H1 (cell line): ENCODE measurements at regions not wholly inside any gene's neighbourhood (a gene's known extent, or its start where the extent isn't known, plus 50 kb on each side); places are given as distances from the start of the nearest gene placed in this dataset.

Experiments
- CTCF ChIA-PET: fragments of 300-600 bp; sonication (Branson Sonifier 250); formaldehyde crosslinking; loops from one replicate; lab custom pipeline; 2021; ENCODE audit not compliant: partially characterized antibody; lab: Charles Lee
- POLR2A ChIA-PET: fragments of 300-600 bp; sonication (Branson Sonifier 250); formaldehyde crosslinking; loops from one replicate; lab custom pipeline; 2021; ENCODE audit warnings: inconsistent platforms; ENCODE audit not compliant: partially characterized antibody; lab: Charles Lee
- DNase-seq, 2 experiments: peaks; one replicate each; pipeline versions ENCODE4 v3.0.0 to v3.0.0-alpha.2; 2010 to 2022; ENCODE audit warnings: low spot score in 2 of 2, low read depth in 1 of 2, mixed read lengths in 1 of 2
- FAIRE-seq: peaks from 2 replicates; lab custom pipeline; 2011; peaks lifted over from hg19 to GRCh38; lab: Jason Lieb, UNC
- H2AFZ ChIP-seq: 2 replicates; pipeline ENCODE4 v1.8.1; 2012; ENCODE audit warnings: low read length, inconsistent platforms
- H2AK5ac ChIP-seq: 2 replicates; pipeline ENCODE4 v1.6.1; 2013; ENCODE audit warnings: low read depth, low read length
- H2BK120ac ChIP-seq: replicated peaks from 2 replicates; pipeline ENCODE3; 2013; ENCODE audit warnings: low read depth, low read length, inconsistent platforms
- H2BK12ac ChIP-seq: 2 replicates; pipeline ENCODE4 v1.6.1; 2013; ENCODE audit warnings: low read depth, low read length
- H2BK15ac ChIP-seq: 2 replicates; pipeline ENCODE4 v1.6.1; 2013; ENCODE audit warnings: low read length
- H2BK20ac ChIP-seq: 2 replicates; pipeline ENCODE4 v1.6.1; 2013; ENCODE audit warnings: low read length
- H2BK5ac ChIP-seq: 2 replicates; pipeline ENCODE4 v1.6.1; 2013; ENCODE audit warnings: low read depth, low read length
- H3K14ac ChIP-seq: 2 replicates; pipeline ENCODE4 v1.6.1; 2013; ENCODE audit warnings: inconsistent platforms; ENCODE audit not compliant: insufficient read length
- H3K18ac ChIP-seq: 2 replicates; pipeline ENCODE4 v1.6.1; 2013; ENCODE audit warnings: low read length; ENCODE audit errors: extremely low read depth
- H3K23ac ChIP-seq: 2 replicates; pipeline ENCODE4 v1.6.1; 2013; ENCODE audit warnings: inconsistent platforms; ENCODE audit not compliant: insufficient read length
- H3K23me2 ChIP-seq: 2 replicates; pipeline ENCODE4 v1.6.1; 2013; ENCODE audit warnings: low read depth, low read length
- H3K27ac ChIP-seq: 2 replicates; pipeline ENCODE4 v1.6.1; 2011; ENCODE audit warnings: low read depth, low read length, inconsistent platforms
- H3K27me3 ChIP-seq, 4 experiments: replicated peaks in 1 of 4; 1 replicate in 1 of 4; 2 replicates in 3 of 4; pipeline versions ENCODE4 v1.6.1 to v1.8.1; 2011 to 2013; ENCODE audit warnings: low read length in 3 of 4, mild to moderate bottlenecking in 3 of 4, inconsistent platforms in 2 of 4, mixed read lengths in 2 of 4, moderate library complexity in 1 of 4; ENCODE audit not compliant: control insufficient read depth in 3 of 4, insufficient read depth in 3 of 4; ENCODE audit errors: extremely low read depth in 1 of 4
- H3K36me3 ChIP-seq, 4 experiments: 2 replicates each; pipeline versions ENCODE4 v1.6.1 to v1.8.1; 2011 to 2013; ENCODE audit warnings: mild to moderate bottlenecking in 4 of 4, low read length in 3 of 4, moderate library complexity in 2 of 4, control low read depth in 1 of 4, inconsistent platforms in 1 of 4; ENCODE audit not compliant: insufficient read depth in 4 of 4, control insufficient read depth in 2 of 4
- H3K4ac ChIP-seq: replicated peaks from 2 replicates; pipeline ENCODE3; 2013; ENCODE audit warnings: low read length, low read depth, mixed read lengths, inconsistent platforms; ENCODE audit not compliant: insufficient read length
- H3K4me1 ChIP-seq, 4 experiments: replicated peaks in 1 of 4; 1 replicate in 1 of 4; 2 replicates in 3 of 4; pipeline versions ENCODE4 v1.6.1 to v1.8.1; 2011 to 2013; ENCODE audit warnings: low read length in 3 of 4, inconsistent platforms in 2 of 4, mixed read lengths in 1 of 4; ENCODE audit not compliant: insufficient read depth in 4 of 4, control insufficient read depth in 3 of 4
- H3K4me2 ChIP-seq, 2 experiments: 2 replicates each; pipeline versions ENCODE4 v1.6.1 to v1.8.1; 2011 to 2013; ENCODE audit warnings: low read depth in 2 of 2, low read length in 2 of 2, control low read depth in 1 of 2, inconsistent platforms in 1 of 2, mild to moderate bottlenecking in 1 of 2; ENCODE audit not compliant: insufficient read depth in 1 of 2
- H3K4me3 ChIP-seq, 4 experiments: fragments of 200-600, 300-600 bp in 1 of 4; sonication (generic), shearing (Covaris generic), sonication (Bioruptor Twin) in 1 of 4; 2 replicates each; pipeline versions ENCODE4 v1.5.1 to v1.8.1; 2011 to 2016; ENCODE audit warnings: low read length in 4 of 4, low read depth in 3 of 4, control low read depth in 2 of 4, inconsistent platforms in 2 of 4, mild to moderate bottlenecking in 2 of 4, mixed read lengths in 1 of 4, moderate library complexity in 1 of 4; ENCODE audit not compliant: insufficient read depth in 2 of 4; ENCODE audit errors: extremely low read depth in 1 of 4
- H3K56ac ChIP-seq: replicated peaks from 2 replicates; pipeline ENCODE3; 2013; ENCODE audit warnings: low read depth, mild to moderate bottlenecking, mixed read lengths, low read length, inconsistent platforms; ENCODE audit not compliant: insufficient read length
- H3K79me1 ChIP-seq: 2 replicates; pipeline ENCODE4 v1.6.1; 2013; ENCODE audit warnings: low read depth, low read length, control low read depth
- H3K79me2 ChIP-seq, 2 experiments: 2 replicates each; pipeline versions ENCODE4 v1.6.1 to v1.8.1; 2012 to 2013; ENCODE audit warnings: low read length in 2 of 2, mild to moderate bottlenecking in 2 of 2, inconsistent platforms in 1 of 2; ENCODE audit not compliant: insufficient read depth in 2 of 2, control insufficient read depth in 1 of 2
- H3K9ac ChIP-seq, 4 experiments: replicated peaks in 1 of 4; 1 replicate in 1 of 4; 2 replicates in 3 of 4; pipeline versions ENCODE4 v1.6.1 to v1.8.1; 2011 to 2013; ENCODE audit warnings: low read depth in 3 of 4, low read length in 3 of 4, control low read depth in 2 of 4, mild to moderate bottlenecking in 2 of 4, moderate library complexity in 2 of 4, inconsistent platforms in 1 of 4; ENCODE audit errors: extremely low read depth in 1 of 4
- H3K9me3 ChIP-seq, 2 experiments: 2 replicates each; pipeline versions ENCODE4 v1.6.1 to v1.8.1; 2012 to 2013; ENCODE audit warnings: mild to moderate bottlenecking in 2 of 2, moderate library complexity in 2 of 2, control low read depth in 1 of 2, inconsistent platforms in 1 of 2, low read depth in 1 of 2, low read length in 1 of 2, mixed read lengths in 1 of 2; ENCODE audit not compliant: insufficient read depth in 2 of 2
- H4K20me1 ChIP-seq, 2 experiments: replicated peaks in 1 of 2; 2 replicates each; pipeline versions ENCODE3 to v1.8.1; 2011 to 2013; ENCODE audit warnings: inconsistent platforms in 2 of 2, low read length in 2 of 2, mild to moderate bottlenecking in 1 of 2; ENCODE audit not compliant: insufficient read depth in 2 of 2, control insufficient read depth in 1 of 2
- H4K5ac ChIP-seq: 2 replicates; pipeline ENCODE4 v1.6.1; 2013; ENCODE audit warnings: low read length, low read depth, mixed read lengths, inconsistent platforms; ENCODE audit not compliant: insufficient read length
- H4K8ac ChIP-seq: 2 replicates; pipeline ENCODE4 v1.8.0; 2013; ENCODE audit warnings: mild to moderate bottlenecking, moderate library complexity, low read length, inconsistent platforms; ENCODE audit not compliant: insufficient read depth; ENCODE audit errors: extremely low read depth
- H4K91ac ChIP-seq: replicated peaks from 2 replicates; pipeline ENCODE3; 2013; ENCODE audit warnings: low read length, mixed read lengths, inconsistent platforms; ENCODE audit not compliant: insufficient read length
- ATF3 ChIP-seq: IDR thresholded peaks from 2 replicates; pipeline ENCODE4 v1.6.1; 2011; ENCODE audit warnings: low read depth, mild to moderate bottlenecking, low read length; ENCODE audit not compliant: insufficient read depth
- BCL11A ChIP-seq, 2 experiments: IDR thresholded peaks; one replicate each; pipeline ENCODE4 v1.6.1; 2011; ENCODE audit warnings: low read depth in 2 of 2, low read length in 2 of 2, mild to moderate bottlenecking in 2 of 2
- CBX5 ChIP-seq: fragments of 300-800, 300-1000 bp; sonication (generic); IDR thresholded peaks from 2 replicates; pipeline ENCODE4 v1.7.1; 2016; ENCODE audit warnings: antibody characterized with exemption, low read length, low read depth
- CHD1 ChIP-seq: IDR thresholded peaks from 2 replicates; pipeline ENCODE4 v1.6.1; 2012; ENCODE audit warnings: low read depth, low read length, improper control_type of control experiment
- CTBP2 ChIP-seq: IDR thresholded peaks from 2 replicates; pipeline ENCODE4 v1.7.0; 2011; ENCODE audit warnings: borderline replicate concordance, mild to moderate bottlenecking, moderate library complexity, mixed read lengths, low read length; ENCODE audit not compliant: insufficient read depth, insufficient read length
- CTCF ChIP-seq, 3 experiments: IDR thresholded peaks; 1 replicate in 2 of 3; 2 replicates in 1 of 3; pipeline versions ENCODE4 v1.5.1 to v1.6.1; 2011; ENCODE audit warnings: low read length in 3 of 3, mild to moderate bottlenecking in 3 of 3, inconsistent platforms in 2 of 3, low read depth in 1 of 3, moderate library complexity in 1 of 3; ENCODE audit not compliant: insufficient read depth in 1 of 3; ENCODE audit errors: control extremely low read depth in 1 of 3
- HDAC2 ChIP-seq, 2 experiments: fragments of 300-600 bp in 1 of 2; sonication (generic) in 1 of 2; IDR thresholded peaks; 2 replicates each; pipeline ENCODE4 v1.6.1; 2011 to 2012; ENCODE audit warnings: low read depth in 2 of 2, low read length in 2 of 2, mild to moderate bottlenecking in 2 of 2, moderate library complexity in 2 of 2, borderline replicate concordance in 1 of 2, inconsistent platforms in 1 of 2
- POLR2AphosphoS5 ChIP-seq: IDR thresholded peaks from 2 replicates; pipeline ENCODE4 v1.6.1; 2011; ENCODE audit warnings: low read depth, low read length
- RBBP5 ChIP-seq: IDR thresholded peaks from 2 replicates; pipeline ENCODE4 v1.7.1; 2012; ENCODE audit warnings: low read depth, mild to moderate bottlenecking, inconsistent platforms, low read length, moderate library complexity, borderline replicate concordance
- TEAD4 ChIP-seq: IDR thresholded peaks from 2 replicates; pipeline ENCODE4 v1.6.1; 2012; ENCODE audit warnings: low read depth, low read length, inconsistent platforms, mixed read lengths
- WGBS, 2 experiments: shearing (Covaris generic) in 1 of 2; methylation state at CpG; one replicate each; pipeline versions ENCODE4 v1.1.6 to v1.1.7; 2013 to 2015; ENCODE audit warnings: low lambda C conversion rate in 2 of 2, mixed read lengths in 2 of 2, inconsistent platforms in 1 of 2, low coverage in 1 of 2, missing lambda C conversion rate in 1 of 2; ENCODE audit not compliant: insufficient replicate concordance in 2 of 2, insufficient coverage in 1 of 2, insufficient read length in 1 of 2; ENCODE audit errors: extremely low coverage in 1 of 2, missing lambda C conversion rate in 1 of 2; 5-methylcytosine and 5-hydroxymethylcytosine counted together

- no peak overlapping the region for H3K27ac ChIP-seq
- H3K18ac ChIP-seq = no peak overlapping the region
- H3K4me3 ChIP-seq = no peak overlapping the region
- no peaks in the 10 kb centered on the region for H3K36me3 ChIP-seq
- H3K56ac ChIP-seq = no peak overlapping the region
- H3K23ac ChIP-seq = no peak overlapping the region
- no peak overlapping the region for H2BK12ac ChIP-seq
- H2BK15ac ChIP-seq = no peak overlapping the region
- no peak overlapping the region for H3K4me2 ChIP-seq
- no peak overlapping the region for H2AK5ac ChIP-seq
- no peaks in the 10 kb centered on the region for H3K23me2 ChIP-seq
- H4K8ac ChIP-seq = no peak overlapping the region
- H2BK20ac ChIP-seq = no peak overlapping the region
- no peak overlapping the region for H3K9ac ChIP-seq
- peaks cover 0 to 5% (median under 1%) of the 10 kb centered on the region in 4 experiments; a peak in 1 of 7 replicates for H3K4me1 ChIP-seq
- no peak overlapping the region for H2BK5ac ChIP-seq
- no peak for DNase-seq
- no peak overlapping the region for H3K14ac ChIP-seq
- no peak overlapping the region for H4K5ac ChIP-seq
- no peaks in the 10 kb centered on the region for H3K79me2 ChIP-seq
- H4K91ac ChIP-seq = no peak overlapping the region
- no peak overlapping the region for H3K4ac ChIP-seq
- FAIRE-seq = no peak
- H2AFZ ChIP-seq = no peak overlapping the region
- peaks cover 0 to 2% of the 10 kb centered on the region in 2 experiments; a peak in 1 of 4 replicates for H3K9me3 ChIP-seq
- 78% methylated on average over 5 of the region's 5 CpGs; no CpG with 5 or more reads in 1 of the 2 experiments for WGBS, 2 experiments
- H4K20me1 ChIP-seq = no peaks in the 10 kb centered on the region
- H2BK120ac ChIP-seq = no peak overlapping the region
- ChIA-PET POLR2A (no interaction called here), CTCF (interaction anchor here (0.7 to 2.4 kb wide), 8 partner anchors 14 to 224 kb away, joined by 3 to 7 read pairs (median 4); no protein-coding TSS in a partner anchor)
- H3K79me1 ChIP-seq = no peaks in the 10 kb centered on the region
- peaks cover 0 to 1% (median 0%) of the 10 kb centered on the region in 4 experiments; a peak in 1 of 7 replicates for H3K27me3 ChIP-seq
- TF ChIP-seq RBBP5 (no peak), CBX5 (no peak), CHD1 (no peak), HDAC2 (IDR thresholded peaks at IDR 0.05; ENCODE audit: borderline replicate concordance in 1 of 2, low read depth in 2 of 2, low read length in 2 of 2) (no peak), TEAD4 (no peak), CTBP2 (no peak), BCL11A (IDR thresholded peaks at IDR 0.05; ENCODE audit: low read depth in 2 of 2, low read length in 2 of 2) (no peak), CTCF (IDR thresholded peaks at IDR 0.05; ENCODE audit: control extremely low read depth in 1 of 3, insufficient read depth in 1 of 3, low read depth in 1 of 3, low read length in 3 of 3) (no peak), ATF3 (no peak), POLR2AphosphoS5 (no peak)
Measured at GRCh38 chr3:182393830-182394367, 399.4 kb upstream of the ATP11B start.
